ENCODE measurements at regions not wholly inside any gene's neighbourhood (a gene's known extent, or its start where the extent isn't known, plus 50 kb on each side); places are given as distances from the start of the nearest gene placed in this dataset.

- TF ChIP-seq POLR2AphosphoS5 (IDR thresholded peaks at IDR 0.05; ENCODE audit: low read depth): no peak
- no peak for TF ChIP-seq CTCF (IDR thresholded peaks at IDR 0.05; ENCODE audit: insufficient read depth, low read length)
- no peak for TF ChIP-seq SPI1 (IDR thresholded peaks at IDR 0.05; ENCODE audit: borderline replicate concordance, low read depth)
- TF ChIP-seq GABPA (IDR thresholded peaks at IDR 0.05; ENCODE audit: low read depth): no peak
Observed at GRCh38 chr2:175236930-175237329, 55.4 kb upstream of the ATP5MC3 start.

All from HL-60 (cell line).